ENCODE measurements at regions not wholly inside any gene's neighbourhood (a gene's known extent, or its start where the extent isn't known, plus 50 kb on each side); places are given as distances from the start of the nearest gene placed in this dataset.

- Histone ChIP-seq H3K36me3 (no peaks in the 10 kb centered on the region), H3K9me3 (no peaks in the 10 kb centered on the region), H3K27me3 (no peaks in the 10 kb centered on the region), H3K27ac (no peak overlapping the region), H3K4me1 (no peaks in the 10 kb centered on the region), H3K4me3 (no peak overlapping the region)
- in situ Hi-C loops (cut with MboI; ENCODE audit: low sequenced_read_pairs in 4 of 4) (no loop called here), intact Hi-C loops (cut with DNase I; ENCODE audit: low total_unique reads) (no loop called here)
- no peak for TF ChIP-seq POLR2A (IDR thresholded peaks at IDR 0.05)
- TF ChIP-seq, protein P1, sequence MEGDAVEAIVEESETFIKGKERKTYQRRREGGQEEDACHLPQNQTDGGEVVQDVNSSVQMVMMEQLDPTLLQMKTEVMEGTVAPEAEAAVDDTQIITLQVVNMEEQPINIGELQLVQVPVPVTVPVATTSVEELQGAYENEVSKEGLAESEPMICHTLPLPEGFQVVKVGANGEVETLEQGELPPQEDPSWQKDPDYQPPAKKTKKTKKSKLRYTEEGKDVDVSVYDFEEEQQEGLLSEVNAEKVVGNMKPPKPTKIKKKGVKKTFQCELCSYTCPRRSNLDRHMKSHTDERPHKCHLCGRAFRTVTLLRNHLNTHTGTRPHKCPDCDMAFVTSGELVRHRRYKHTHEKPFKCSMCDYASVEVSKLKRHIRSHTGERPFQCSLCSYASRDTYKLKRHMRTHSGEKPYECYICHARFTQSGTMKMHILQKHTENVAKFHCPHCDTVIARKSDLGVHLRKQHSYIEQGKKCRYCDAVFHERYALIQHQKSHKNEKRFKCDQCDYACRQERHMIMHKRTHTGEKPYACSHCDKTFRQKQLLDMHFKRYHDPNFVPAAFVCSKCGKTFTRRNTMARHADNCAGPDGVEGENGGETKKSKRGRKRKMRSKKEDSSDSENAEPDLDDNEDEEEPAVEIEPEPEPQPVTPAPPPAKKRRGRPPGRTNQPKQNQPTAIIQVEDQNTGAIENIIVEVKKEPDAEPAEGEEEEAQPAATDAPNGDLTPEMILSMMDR (IDR thresholded peaks at IDR 0.05 in 4 of 5, conservative IDR thresholded peaks at IDR 0.05 in 1 of 5) = no peak
- ATAC-seq (no peak), DNase-seq (no peak)
Measured at GRCh38 chr2:193990868-193991267, 1666.2 kb upstream of the SLC39A10 start.

- ATAC-seq (no peak), DNase-seq (no peak)
- intact Hi-C loops (cut with DNase I; ENCODE audit: low total_unique reads) = no loop called here
- H3K27ac ChIP-seq = no peak overlapping the region
- H3K27me3 ChIP-seq = no peaks in the 10 kb centered on the region
- H3K9me3 ChIP-seq = no peaks in the 10 kb centered on the region
- TF ChIP-seq POLR2A (IDR thresholded peaks at IDR 0.05) = no peak
- TF ChIP-seq, protein P1 (IDR thresholded peaks at IDR 0.05 in 4 of 5, conservative IDR thresholded peaks at IDR 0.05 in 1 of 5) = no peak
- no peaks in the 10 kb centered on the region for H3K4me1 ChIP-seq
- no peaks in the 10 kb centered on the region for H3K36me3 ChIP-seq
- H3K4me3 ChIP-seq = no peak overlapping the region
- in situ Hi-C loops (cut with MboI; ENCODE audit: low sequenced_read_pairs in 4 of 4) = no loop called here
Measured at GRCh38 chr2:193989645-193990044, 1667.4 kb upstream of the SLC39A10 start.

- no peak for DNase-seq
- H3K9me3 ChIP-seq = no peaks in the 10 kb centered on the region
- intact Hi-C loops (cut with DNase I; ENCODE audit: low total_unique reads) (no loop called here), in situ Hi-C loops (cut with MboI; ENCODE audit: low sequenced_read_pairs in 4 of 4) (no loop called here)
- H3K27me3 ChIP-seq = no peaks in the 10 kb centered on the region
- H3K4me3 ChIP-seq = no peak overlapping the region
- no peak for ATAC-seq
- no peak overlapping the region for H3K27ac ChIP-seq
- no peaks in the 10 kb centered on the region for H3K4me1 ChIP-seq
- H3K36me3 ChIP-seq = no peaks in the 10 kb centered on the region
- TF ChIP-seq, protein P1 (IDR thresholded peaks at IDR 0.05 in 4 of 5, conservative IDR thresholded peaks at IDR 0.05 in 1 of 5) = no peak
- TF ChIP-seq POLR2A (IDR thresholded peaks at IDR 0.05) = no peak
Measured at GRCh38 chr2:193988784-193989183, 1668.2 kb upstream of the SLC39A10 start.

- Histone ChIP-seq H3K27ac (no peak overlapping the region), H3K9me3 (no peaks in the 10 kb centered on the region), H3K4me3 (no peak overlapping the region), H3K27me3 (no peaks in the 10 kb centered on the region), H3K4me1 (no peaks in the 10 kb centered on the region), H3K36me3 (no peaks in the 10 kb centered on the region)
- DNase-seq (no peak), ATAC-seq (no peak)
- intact Hi-C loops (cut with DNase I; ENCODE audit: low total_unique reads) (no loop called here), in situ Hi-C loops (cut with MboI; ENCODE audit: low sequenced_read_pairs in 4 of 4) (no loop called here)
- TF ChIP-seq, protein P1 (IDR thresholded peaks at IDR 0.05 in 4 of 5, conservative IDR thresholded peaks at IDR 0.05 in 1 of 5) = no peak
- no peak for TF ChIP-seq POLR2A (IDR thresholded peaks at IDR 0.05)
Measured at GRCh38 chr2:193985272-193985671, 1671.8 kb upstream of the SLC39A10 start.

GRCh38 chr2:193980599-193980998 is 1676.4 kb upstream of the SLC39A10 start:
- intact Hi-C loops (cut with DNase I; ENCODE audit: low total_unique reads) (no loop called here), in situ Hi-C loops (cut with MboI; ENCODE audit: low sequenced_read_pairs in 4 of 4) (no loop called here)
- Histone ChIP-seq H3K4me1 (no peaks in the 10 kb centered on the region), H3K4me3 (no peak overlapping the region), H3K9me3 (no peaks in the 10 kb centered on the region), H3K27me3 (no peaks in the 10 kb centered on the region), H3K27ac (no peak overlapping the region), H3K36me3 (no peaks in the 10 kb centered on the region)
- TF ChIP-seq, protein P1 (IDR thresholded peaks at IDR 0.05 in 4 of 5, conservative IDR thresholded peaks at IDR 0.05 in 1 of 5) = no peak
- no peak for TF ChIP-seq POLR2A (IDR thresholded peaks at IDR 0.05)
- no peak for DNase-seq
- no peak for ATAC-seq
